Endothelial cell (in vitro differentiated cells): ENCODE measurements at regions not wholly inside any gene's neighbourhood (a gene's known extent, or its start where the extent isn't known, plus 50 kb on each side); places are given as distances from the start of the nearest gene placed in this dataset.
"Not testable (repeated sequence)": the region's sequence is repeated elsewhere in the genome, so short reads cannot be mapped to it uniquely, and the experiment has no call there.

ENCODE experiments used
- DNase-seq: peaks from one replicate; pipeline ENCODE4 v3.0.0; 2021; ENCODE audit warnings: low spot score
- H3K27ac Mint-ChIP-seq: one replicate; pipeline ENCODE4 v1.8.0; 2021; ENCODE audit warnings: mixed read lengths, inconsistent platforms; ENCODE audit not compliant: unreplicated experiment
- H3K27me3 Mint-ChIP-seq: one replicate; pipeline ENCODE4 v1.8.0; 2021; ENCODE audit warnings: mild to moderate bottlenecking, moderate library complexity, mixed read lengths, inconsistent platforms; ENCODE audit not compliant: unreplicated experiment
- H3K36me3 Mint-ChIP-seq: one replicate; pipeline ENCODE4 v1.8.0; 2021; ENCODE audit warnings: mild to moderate bottlenecking, low read depth, mixed read lengths, inconsistent platforms; ENCODE audit not compliant: unreplicated experiment
- H3K4me1 Mint-ChIP-seq: one replicate; pipeline ENCODE4 v1.8.0; 2021; ENCODE audit warnings: mild to moderate bottlenecking, mixed read lengths, inconsistent platforms; ENCODE audit not compliant: unreplicated experiment
- H3K4me3 Mint-ChIP-seq: one replicate; pipeline ENCODE4 v1.8.0; 2021; ENCODE audit warnings: mild to moderate bottlenecking, mixed read lengths, inconsistent platforms; ENCODE audit not compliant: unreplicated experiment
- H3K9me3 Mint-ChIP-seq: one replicate; pipeline ENCODE4 v1.8.0; 2021; ENCODE audit warnings: mixed read lengths, inconsistent platforms; ENCODE audit not compliant: unreplicated experiment
- CTCF ChIP-seq: fragments of 200-600 bp; sonication (generic); IDR thresholded peaks from one replicate; pipeline ENCODE4 v1.5.0; 2021; ENCODE audit warnings: antibody characterized with exemption; ENCODE audit not compliant: unreplicated experiment

GRCh38 chrX:1807301-1807731, 192.5 kb downstream of the ASMT start:
- H3K4me1 Mint-ChIP-seq, result no peaks in the 10 kb centered on the region
- no peak overlapping the region for H3K4me3 Mint-ChIP-seq
- TF ChIP-seq CTCF, result no peak
- no peak for DNase-seq
- H3K9me3 Mint-ChIP-seq, result no peaks in the 10 kb centered on the region
- no peaks in the 10 kb centered on the region for H3K36me3 Mint-ChIP-seq
- H3K27ac Mint-ChIP-seq, result no peak overlapping the region
- peaks cover 1% of the 10 kb centered on the region for H3K27me3 Mint-ChIP-seq

- H3K36me3 Mint-ChIP-seq, result no peaks in the 10 kb centered on the region
- no peak for TF ChIP-seq CTCF
- no peak overlapping the region for H3K27ac Mint-ChIP-seq
- no peaks in the 10 kb centered on the region for H3K9me3 Mint-ChIP-seq
- no peak for DNase-seq
- H3K27me3 Mint-ChIP-seq, result peaks cover 1% of the 10 kb centered on the region
- no peaks in the 10 kb centered on the region for H3K4me1 Mint-ChIP-seq
- no peak overlapping the region for H3K4me3 Mint-ChIP-seq
These were observed 194.7 kb downstream of the ASMT start for GRCh38 chrX:1809581-1809980.

GRCh38 chrX:1813809-1814208, 198.9 kb downstream of the ASMT start:
- DNase-seq, result no peak
- no peak for TF ChIP-seq CTCF
- Mint-ChIP-seq H3K4me1 (no peaks in the 10 kb centered on the region), H3K4me3 (no peak overlapping the region), H3K36me3 (peaks cover 6% of the 10 kb centered on the region), H3K9me3 (peaks cover 5% of the 10 kb centered on the region), H3K27ac (no peak overlapping the region), H3K27me3 (no peaks in the 10 kb centered on the region)

GRCh38 chrX:1815456-1816175, 200.8 kb downstream of the ASMT start:
- no peak for TF ChIP-seq CTCF
- Mint-ChIP-seq H3K4me3 (no peak overlapping the region), H3K4me1 (no peaks in the 10 kb centered on the region), H3K36me3 (peaks cover 6% of the 10 kb centered on the region), H3K9me3 (peaks cover 5% of the 10 kb centered on the region), H3K27me3 (no peaks in the 10 kb centered on the region), H3K27ac (no peak overlapping the region)
- DNase-seq, result no peak

GRCh38 chrX:1816387-1816982, 201.6 kb downstream of the ASMT start:
- not testable (repeated sequence) for DNase-seq, H3K27me3 Mint-ChIP-seq, H3K4me3 Mint-ChIP-seq, H3K36me3 Mint-ChIP-seq, H3K27ac Mint-ChIP-seq, H3K9me3 Mint-ChIP-seq, H3K4me1 Mint-ChIP-seq
